HCT116 (cell line): ENCODE measurements at regions not wholly inside any gene's neighbourhood (a gene's known extent, or its start where the extent isn't known, plus 50 kb on each side); places are given as distances from the start of the nearest gene placed in this dataset.

Source experiments
- ATAC-seq: fragments of 200-7000 bp; cut with Tn5 transposase; 2 replicates; pipeline ENCODE4 v1.9.1; 2020; ENCODE audit warnings: mild to moderate bottlenecking, moderate library complexity
- BruUV-seq: library from RNA; stranded (reverse); fragments of 400-500 nt; replicated peaks from 2 replicates; lab custom pipeline; 2021; lab: Mats Ljungman, UMichigan
- CTCF ChIA-PET: fragments of 300-600 bp; sonication (Branson Sonifier 250); formaldehyde crosslinking; loops from one replicate; lab custom pipeline; 2021; ENCODE audit warnings: antibody characterized with exemption; lab: Charles Lee
- POLR2A ChIA-PET: fragments of 300-600, 350-600 bp; sonication (Branson Sonifier 250); formaldehyde crosslinking; loops from one replicate; lab custom pipeline; 2021; ENCODE audit warnings: antibody characterized with exemption; lab: Charles Lee
- RAD21 ChIA-PET, 2 experiments: fragments of 300-600 bp; sonication (Branson Sonifier 250); formaldehyde crosslinking; loops; one replicate each; lab custom pipeline; 2023; ENCODE audit warnings: low total read pairs in 2 of 2; ENCODE audit not compliant: uncharacterized antibody in 2 of 2, unreplicated experiment in 2 of 2, low non-redundant PET in 1 of 2; lab: Charles Lee
- DNase-seq: peaks from one replicate; pipeline ENCODE4 v3.0.0-alpha.2; 2010; ENCODE audit warnings: low read depth, low spot score
- H2AFZ ChIP-seq: fragments of 200-600 bp; shearing (Covaris generic), sonication (generic); 2 replicates; pipeline ENCODE4 v1.6.1; 2017; ENCODE audit warnings: low read depth, mixed run types, mixed read lengths, antibody characterized with exemption, low read length; ENCODE audit not compliant: poor library complexity, severe bottlenecking
- H3K27ac ChIP-seq: 2 replicates; pipeline ENCODE4 v1.5.1; 2012; ENCODE audit warnings: low read depth, low read length
- H3K27me3 ChIP-seq: fragments of 200-600 bp; sonication (generic); 2 replicates; pipeline ENCODE4 v1.6.1; 2016; ENCODE audit warnings: mixed run types, low read length, mixed read lengths; ENCODE audit not compliant: insufficient read depth
- H3K36me3 ChIP-seq, 2 experiments: fragments of 200-500 bp in 1 of 2; fragments of 200-600 bp in 1 of 2; sonication (Bioruptor generic) in 1 of 2; sonication (generic) in 1 of 2; 2 replicates each; pipeline versions ENCODE4 v1.5.1 to v1.6.1; 2014 to 2016; ENCODE audit warnings: low read length in 2 of 2, inconsistent platforms in 1 of 2, mixed read lengths in 1 of 2, mixed run types in 1 of 2; ENCODE audit not compliant: insufficient read depth in 2 of 2, control insufficient read depth in 1 of 2
- H3K4me1 ChIP-seq, 2 experiments: fragments of 200-600 bp in 1 of 2; sonication (generic) in 1 of 2; 2 replicates each; pipeline versions ENCODE4 v1.5.1 to v1.6.1; 2012 to 2017; ENCODE audit warnings: low read length in 2 of 2, inconsistent platforms in 1 of 2, mild to moderate bottlenecking in 1 of 2, mixed read lengths in 1 of 2, mixed run types in 1 of 2, moderate library complexity in 1 of 2; ENCODE audit not compliant: insufficient read depth in 2 of 2, control insufficient read depth in 1 of 2
- H3K4me2 ChIP-seq: fragments of 200-600 bp; sonication (generic); 2 replicates; pipeline ENCODE4 v1.6.1; 2017; ENCODE audit warnings: mixed run types, low read length, mixed read lengths
- H3K4me3 ChIP-seq, 2 experiments: fragments of 200-600 bp in 1 of 2; sonication (generic) in 1 of 2; replicated peaks in 1 of 2; 2 replicates each; pipeline ENCODE4 v1.5.1; 2011 to 2016; ENCODE audit warnings: low read length in 2 of 2, control low read depth in 1 of 2, low read depth in 1 of 2, mild to moderate bottlenecking in 1 of 2, mixed read lengths in 1 of 2, mixed run types in 1 of 2
- H3K79me2 ChIP-seq: fragments of 200-600 bp; sonication (generic); 2 replicates; pipeline ENCODE4 v1.6.1; 2017; ENCODE audit warnings: mild to moderate bottlenecking, mixed run types, low read length, moderate library complexity, mixed read lengths; ENCODE audit not compliant: insufficient read depth
- H3K9ac ChIP-seq: fragments of 200-600 bp; sonication (generic); 2 replicates; pipeline ENCODE4 v1.6.1; 2016; ENCODE audit warnings: low read length, mixed read lengths
- H3K9me2 ChIP-seq: fragments of 200-600 bp; sonication (generic), shearing (Covaris generic); 2 replicates; pipeline ENCODE4 v1.6.1; 2017; ENCODE audit warnings: mixed run types, mild to moderate bottlenecking, moderate library complexity; ENCODE audit not compliant: insufficient read depth
- H3K9me3 ChIP-seq, 2 experiments: fragments of 200-500 bp in 1 of 2; fragments of 200-600 bp in 1 of 2; sonication (Bioruptor generic) in 1 of 2; sonication (generic) in 1 of 2; 2 replicates each; pipeline ENCODE4 v1.6.1; 2014 to 2017; ENCODE audit warnings: low read length in 2 of 2, mixed read lengths in 2 of 2, inconsistent platforms in 1 of 2, low read depth in 1 of 2, mild to moderate bottlenecking in 1 of 2, mixed run types in 1 of 2, moderate library complexity in 1 of 2; ENCODE audit not compliant: control insufficient read depth in 1 of 2, insufficient read depth in 1 of 2
- H4K20me1 ChIP-seq: fragments of 200-600 bp; sonication (generic), shearing (Covaris generic); 2 replicates; pipeline ENCODE4 v1.6.1; 2017; ENCODE audit warnings: mixed run types, mild to moderate bottlenecking, moderate library complexity; ENCODE audit not compliant: insufficient read depth
- CBX3 ChIP-seq: IDR thresholded peaks from 2 replicates; pipeline ENCODE4 v1.6.1; 2012; ENCODE audit warnings: low read depth
- CEBPB ChIP-seq: IDR thresholded peaks from 2 replicates; pipeline ENCODE4 v1.6.1; 2012; ENCODE audit warnings: low read depth
- ELF1 ChIP-seq: IDR thresholded peaks from 2 replicates; pipeline ENCODE4 v1.6.1; 2012; ENCODE audit warnings: low read depth, borderline replicate concordance
- EZH2 ChIP-seq: fragments of 200-600 bp; sonication (generic); IDR thresholded peaks from 2 replicates; pipeline ENCODE4 v1.6.1; 2017; ENCODE audit warnings: antibody characterized with exemption, mixed run types
- FOSL1 ChIP-seq: IDR thresholded peaks from 2 replicates; pipeline ENCODE4 v1.6.1; 2012; ENCODE audit warnings: low read depth
- POLR2A ChIP-seq: IDR thresholded peaks from 2 replicates; pipeline ENCODE4 v1.7.0; 2011; ENCODE audit warnings: borderline replicate concordance; ENCODE audit not compliant: insufficient read depth, insufficient read length; ENCODE audit errors: extremely low read depth
- RAD21 ChIP-seq: IDR thresholded peaks from 2 replicates; pipeline ENCODE4 v1.6.1; 2012; ENCODE audit warnings: low read depth, mild to moderate bottlenecking
- SRF ChIP-seq: IDR thresholded peaks from 2 replicates; pipeline ENCODE4 v1.6.1; 2012; ENCODE audit warnings: low read depth
- YY1 ChIP-seq: IDR thresholded peaks from 2 replicates; pipeline ENCODE4 v1.6.1; 2011; ENCODE audit warnings: low read length, low read depth, moderate library complexity, mild to moderate bottlenecking; ENCODE audit not compliant: insufficient replicate concordance; ENCODE audit errors: extremely low read depth
- ZFX ChIP-seq: fragments of 450-650 bp; IDR thresholded peaks from 2 replicates; pipeline ENCODE4 v1.6.1; 2017
- intact Hi-C: fragments of 100-400 bp; cut with micrococcal nuclease; formaldehyde crosslinking; loops from 2 replicates; pipeline ENCODE4 v1.10.0; 2022
- TF ChIP-seq, protein P1 (sequence below): IDR thresholded peaks from 2 replicates; pipeline ENCODE4 v1.6.1; 2012
- TF ChIP-seq, protein P2 (sequence below): IDR thresholded peaks from 2 replicates; pipeline ENCODE4 v1.6.1; 2012

DNA sequence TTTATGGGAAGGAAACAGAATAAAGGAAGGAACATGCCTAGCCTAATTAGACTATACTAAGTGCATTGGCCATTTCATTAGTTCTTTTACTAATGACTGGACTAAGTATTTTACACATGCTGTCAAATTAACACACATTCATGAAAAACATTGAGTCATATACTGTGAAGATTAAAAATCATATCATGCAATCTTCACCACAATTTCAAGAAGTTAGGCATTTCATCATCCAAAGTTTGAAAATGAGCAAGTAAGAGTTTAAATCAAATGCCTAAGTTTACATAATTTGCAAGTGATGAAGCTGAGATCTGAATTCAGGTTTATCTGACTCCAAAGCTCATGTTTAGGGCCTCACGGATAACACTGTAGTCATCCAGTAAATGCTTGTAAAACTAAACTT, 601.0 kb downstream of the PDCD6IP start (continued):
- TF ChIP-seq CBX3 = no peak
- TF ChIP-seq, protein P1, sequence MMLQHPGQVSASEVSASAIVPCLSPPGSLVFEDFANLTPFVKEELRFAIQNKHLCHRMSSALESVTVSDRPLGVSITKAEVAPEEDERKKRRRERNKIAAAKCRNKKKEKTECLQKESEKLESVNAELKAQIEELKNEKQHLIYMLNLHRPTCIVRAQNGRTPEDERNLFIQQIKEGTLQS = no peak

DNA sequence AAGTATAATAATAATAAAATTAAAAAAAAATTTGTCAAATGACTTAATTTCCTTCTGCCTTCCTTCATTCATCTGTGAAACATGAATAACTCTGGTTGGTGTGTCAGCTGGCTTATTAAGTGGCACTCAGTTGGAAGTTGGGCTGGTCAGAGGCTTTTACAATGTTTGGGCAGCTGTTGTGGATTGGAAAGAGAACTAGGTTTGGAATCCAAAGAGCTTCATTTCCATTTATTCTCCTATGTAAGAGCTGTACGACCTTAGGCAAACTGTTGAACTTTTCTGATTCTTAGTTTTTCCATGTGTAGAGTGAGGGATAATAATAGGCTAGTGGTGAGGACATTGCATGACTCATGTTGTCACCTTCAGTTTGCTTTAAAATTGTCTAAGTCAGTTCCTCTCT, 606.7 kb downstream of the PDCD6IP start:
- Histone ChIP-seq H2AFZ (no peak overlapping the region), H3K4me1 (no peaks in the 10 kb centered on the region), H3K27me3 (no peaks in the 10 kb centered on the region), H3K4me2 (no peak overlapping the region), H3K9me3 (no peaks in the 10 kb centered on the region; a peak in 1 of 4 replicates), H4K20me1 (no peaks in the 10 kb centered on the region), H3K36me3 (no peaks in the 10 kb centered on the region), H3K79me2 (no peaks in the 10 kb centered on the region), H3K4me3 (no peak overlapping the region), H3K9me2 (no peaks in the 10 kb centered on the region), H3K9ac (no peak overlapping the region), H3K27ac (no peak overlapping the region)
- ATAC-seq (no peak), DNase-seq (no peak)
- TF ChIP-seq FOSL1 = no peak
- TF ChIP-seq CBX3 = no peak
- TF ChIP-seq RAD21 = no peak
- TF ChIP-seq CEBPB = no peak
- TF ChIP-seq ELF1 = no peak
- TF ChIP-seq ZFX = no peak
- no peak for TF ChIP-seq EZH2
- no peak for TF ChIP-seq POLR2A
- TF ChIP-seq, protein P2, sequence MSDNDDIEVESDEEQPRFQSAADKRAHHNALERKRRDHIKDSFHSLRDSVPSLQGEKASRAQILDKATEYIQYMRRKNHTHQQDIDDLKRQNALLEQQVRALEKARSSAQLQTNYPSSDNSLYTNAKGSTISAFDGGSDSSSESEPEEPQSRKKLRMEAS = no peak
- TF ChIP-seq SRF = no peak
- CTCF ChIA-PET = no interaction called here
- RAD21 ChIA-PET = no interaction called here
- POLR2A ChIA-PET = no interaction called here
- BruUV-seq = no TSS peak
- intact Hi-C loops = no loop called here

DNA sequence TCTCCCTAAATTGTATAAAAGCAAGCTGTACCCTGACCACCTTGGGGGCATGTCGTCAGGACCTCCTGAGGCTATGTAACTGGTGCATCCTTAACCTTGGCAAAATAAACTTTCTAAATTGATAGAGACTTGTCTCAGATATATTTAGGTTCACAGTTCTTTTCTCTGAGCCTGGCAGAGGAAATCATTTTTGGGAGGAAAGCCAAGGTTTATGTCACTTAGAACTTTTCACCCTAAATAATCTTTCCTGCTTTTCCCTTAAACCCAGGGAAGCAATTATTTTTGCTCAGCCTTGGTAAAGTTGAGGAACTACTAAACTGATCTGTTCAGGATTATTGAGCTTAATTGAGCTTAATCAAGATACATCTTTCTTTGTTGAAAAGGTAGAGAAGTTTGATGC, 608.9 kb downstream of the PDCD6IP start:
- no peaks in the 10 kb centered on the region for H4K20me1 ChIP-seq
- ATAC-seq = no peak
- RAD21 ChIA-PET = no interaction called here

More for the DNA sequence above, 608.9 kb downstream of the PDCD6IP start:
- no peaks in the 10 kb centered on the region for H3K79me2 ChIP-seq
- H3K27me3 ChIP-seq = no peaks in the 10 kb centered on the region
- H2AFZ ChIP-seq = no peak overlapping the region
- no peaks in the 10 kb centered on the region for H3K9me3 ChIP-seq
- CTCF ChIA-PET = no interaction called here
- no peaks in the 10 kb centered on the region for H3K9me2 ChIP-seq
- no peak overlapping the region for H3K27ac ChIP-seq
- no peak overlapping the region for H3K9ac ChIP-seq
- no peaks in the 10 kb centered on the region for H3K36me3 ChIP-seq
- H3K4me3 ChIP-seq = no peak overlapping the region
- POLR2A ChIA-PET = no interaction called here
- no peak overlapping the region for H3K4me2 ChIP-seq
- no peaks in the 10 kb centered on the region for H3K4me1 ChIP-seq
- no peak for DNase-seq
- no peak for TF ChIP-seq YY1
- no peak for TF ChIP-seq RAD21
- intact Hi-C loops = no loop called here
- no TSS peak for BruUV-seq
